Osteoblast (primary cell): ENCODE measurements at regions not wholly inside any gene's neighbourhood (a gene's known extent, or its start where the extent isn't known, plus 50 kb on each side); places are given as distances from the start of the nearest gene placed in this dataset.

Experiments
- DNase-seq: peaks from one replicate; pipeline ENCODE4 v3.0.0; 2011; ENCODE audit warnings: low spot score, mixed read lengths; ENCODE audit not compliant: insufficient read length; ENCODE audit errors: missing footprints
- H2AFZ ChIP-seq: 2 replicates; pipeline ENCODE4 v1.6.0; 2011; ENCODE audit warnings: mild to moderate bottlenecking, low read length
- H3K27ac ChIP-seq: 2 replicates; pipeline ENCODE4 v1.5.1; 2011; ENCODE audit warnings: mild to moderate bottlenecking, low read depth, low read length, moderate library complexity
- H3K27me3 ChIP-seq: 2 replicates; pipeline ENCODE4 v1.6.0; 2012; ENCODE audit warnings: mild to moderate bottlenecking, control low read depth, inconsistent platforms, low read length, moderate library complexity; ENCODE audit not compliant: insufficient read depth
- H3K36me3 ChIP-seq: 2 replicates; pipeline ENCODE4 v1.5.1; 2011; ENCODE audit warnings: mild to moderate bottlenecking, low read length, control low read depth, moderate library complexity; ENCODE audit not compliant: insufficient read depth
- H3K4me1 ChIP-seq: 2 replicates; pipeline ENCODE4 v1.5.1; 2011; ENCODE audit warnings: mild to moderate bottlenecking, low read length, control low read depth, moderate library complexity; ENCODE audit not compliant: insufficient read depth
- H3K4me2 ChIP-seq: 2 replicates; pipeline ENCODE4 v1.6.0; 2011; ENCODE audit warnings: mild to moderate bottlenecking, low read length; ENCODE audit not compliant: insufficient read depth
- H3K4me3 ChIP-seq: fragments of 200-600 bp; sonication (generic); 3 replicates; pipeline ENCODE4 v1.5.1; 2012; ENCODE audit warnings: mild to moderate bottlenecking, low read length, inconsistent platforms; ENCODE audit not compliant: insufficient read depth
- H3K79me2 ChIP-seq: 2 replicates; pipeline ENCODE4 v1.6.0; 2012; ENCODE audit warnings: mild to moderate bottlenecking, low read length, control low read depth, inconsistent platforms; ENCODE audit not compliant: insufficient read depth
- H3K9me3 ChIP-seq: 2 replicates; pipeline ENCODE4 v1.5.1; 2011; ENCODE audit warnings: low read depth, low read length, control low read depth
- H4K20me1 ChIP-seq: 2 replicates; pipeline ENCODE4 v1.6.0; 2012; ENCODE audit warnings: mild to moderate bottlenecking, low read length, control low read depth; ENCODE audit not compliant: insufficient read depth
- CTCF ChIP-seq: IDR thresholded peaks from 2 replicates; pipeline ENCODE4 v1.5.1; 2011; ENCODE audit warnings: mild to moderate bottlenecking, low read depth, low read length, moderate library complexity; ENCODE audit errors: extremely low read depth

- no peak for TF ChIP-seq CTCF
- no peak overlapping the region for H3K27ac ChIP-seq
- H3K79me2 ChIP-seq = no peaks in the 10 kb centered on the region
- no peaks in the 10 kb centered on the region for H4K20me1 ChIP-seq
- no peak overlapping the region for H2AFZ ChIP-seq
- no peaks in the 10 kb centered on the region for H3K27me3 ChIP-seq
- H3K4me1 ChIP-seq = peaks cover 8% of the 10 kb centered on the region
- no peak overlapping the region for H3K4me2 ChIP-seq
- H3K4me3 ChIP-seq = no peak overlapping the region
- DNase-seq = no peak
- H3K36me3 ChIP-seq = no peaks in the 10 kb centered on the region
- H3K9me3 ChIP-seq = no peaks in the 10 kb centered on the region
Measured at GRCh38 chr5:57594436-57594835, 111.8 kb upstream of the ACTBL2 start.

GRCh38 chr5:57592236-57592635, 109.6 kb upstream of the ACTBL2 start:
- no peak overlapping the region for H2AFZ ChIP-seq
- H3K27ac ChIP-seq = no peak overlapping the region
- H3K36me3 ChIP-seq = no peaks in the 10 kb centered on the region
- no peaks in the 10 kb centered on the region for H3K9me3 ChIP-seq
- H3K79me2 ChIP-seq = no peaks in the 10 kb centered on the region
- no peak for TF ChIP-seq CTCF
- H3K4me3 ChIP-seq = no peak overlapping the region
- H3K27me3 ChIP-seq = no peaks in the 10 kb centered on the region
- no peak for DNase-seq
- no peaks in the 10 kb centered on the region for H3K4me1 ChIP-seq
- H4K20me1 ChIP-seq = no peaks in the 10 kb centered on the region
- H3K4me2 ChIP-seq = no peak overlapping the region

- H3K4me2 ChIP-seq = no peak overlapping the region
- H3K27me3 ChIP-seq = no peaks in the 10 kb centered on the region
- H4K20me1 ChIP-seq = no peaks in the 10 kb centered on the region
- no peak for DNase-seq
- no peaks in the 10 kb centered on the region for H3K36me3 ChIP-seq
- H3K4me3 ChIP-seq = no peak overlapping the region
- no peaks in the 10 kb centered on the region for H3K9me3 ChIP-seq
- TF ChIP-seq CTCF = no peak
- no peaks in the 10 kb centered on the region for H3K4me1 ChIP-seq
- no peaks in the 10 kb centered on the region for H3K79me2 ChIP-seq
- H2AFZ ChIP-seq = no peak overlapping the region
- H3K27ac ChIP-seq = no peak overlapping the region
Measured at GRCh38 chr5:57586649-57587048, 104.0 kb upstream of the ACTBL2 start.

- Histone ChIP-seq H3K36me3 (no peaks in the 10 kb centered on the region), H3K27ac (no peak overlapping the region), H3K4me2 (no peak overlapping the region)
Measured at GRCh38 chr5:57582578-57583070, 100.0 kb upstream of the ACTBL2 start.

More at GRCh38 chr5:57582578-57583070, 100.0 kb upstream of the ACTBL2 start:
- H2AFZ ChIP-seq = no peak overlapping the region
- H3K4me1 ChIP-seq = no peaks in the 10 kb centered on the region
- no peaks in the 10 kb centered on the region for H3K9me3 ChIP-seq
- TF ChIP-seq CTCF = no peak
- no peak overlapping the region for H3K4me3 ChIP-seq
- H3K27me3 ChIP-seq = no peaks in the 10 kb centered on the region
- no peaks in the 10 kb centered on the region for H3K79me2 ChIP-seq
- no peak for DNase-seq
- H4K20me1 ChIP-seq = no peaks in the 10 kb centered on the region
